Prostate gland (tissue), 2 donors: ENCODE measurements at regions not wholly inside any gene's neighbourhood (a gene's known extent, or its start where the extent isn't known, plus 50 kb on each side); places are given as distances from the start of the nearest gene placed in this dataset.
"Not testable (repeated sequence)": the region's sequence is repeated elsewhere in the genome, so short reads cannot be mapped to it uniquely, and the experiment has no call there.

ENCODE experiments used
- DNase-seq: peaks from one replicate; pipeline ENCODE4 v3.0.0-alpha.2; 2019; ENCODE audit warnings: low spot score
- H3K27ac ChIP-seq, 2 donors: fragments of 200-600 bp; sonication (generic); 2 replicates each; pipeline ENCODE4 v1.5.1; 2017 to 2019
- H3K27me3 ChIP-seq: fragments of 200-600 bp; sonication (generic); replicated peaks from 2 replicates; pipeline ENCODE4 v1.5.1; 2019; ENCODE audit not compliant: insufficient read depth
- H3K36me3 ChIP-seq, 2 donors: fragments of 200-600 bp; sonication (generic); 1 replicate in 1 of 2; 2 replicates in 1 of 2; pipeline versions ENCODE4 v1.5.1 to v1.8.1; 2017 to 2019
- H3K4me1 ChIP-seq: fragments of 200-600 bp; sonication (generic); replicated peaks from 2 replicates; pipeline ENCODE4 v1.5.1; 2019
- H3K4me3 ChIP-seq, 2 donors: fragments of 200-600 bp; sonication (generic); 2 replicates each; pipeline ENCODE4 v1.5.1; 2017 to 2019
- H3K9me3 ChIP-seq: fragments of 200-600 bp; sonication (generic); 2 replicates; pipeline ENCODE4 v1.5.1; 2017
- POLR2A ChIP-seq: fragments of 450-650 bp; IDR thresholded peaks from one replicate; pipeline ENCODE4 v1.6.1; 2016; ENCODE audit warnings: antibody characterized with exemption, mild to moderate bottlenecking
- POLR2AphosphoS5 ChIP-seq: sonication (generic); formaldehyde crosslinking; IDR thresholded peaks from one replicate; pipeline ENCODE4 v1.6.1; 2017; ENCODE audit warnings: antibody characterized with exemption
- WGBS: methylation state at CpG from one replicate; pipeline ENCODE4 v1.1.5; 2018; 5-methylcytosine and 5-hydroxymethylcytosine counted together
- intact Hi-C: fragments of 100-400 bp; cut with DNase I; formaldehyde crosslinking; loops from one replicate; pipeline ENCODE4 v1.14.2; 2022
- TF ChIP-seq, protein P1 (sequence below), 4 experiments: fragments of 200-600 bp in 2 of 4; fragments of 450-650 bp in 2 of 4; sonication (generic) in 2 of 4; IDR thresholded peaks; 1 replicate in 3 of 4; 2 replicates in 1 of 4; pipeline ENCODE4 v1.5.1; 2016 to 2019; ENCODE audit warnings: antibody characterized with exemption in 4 of 4, mild to moderate bottlenecking in 2 of 4, moderate library complexity in 2 of 4

DNA sequence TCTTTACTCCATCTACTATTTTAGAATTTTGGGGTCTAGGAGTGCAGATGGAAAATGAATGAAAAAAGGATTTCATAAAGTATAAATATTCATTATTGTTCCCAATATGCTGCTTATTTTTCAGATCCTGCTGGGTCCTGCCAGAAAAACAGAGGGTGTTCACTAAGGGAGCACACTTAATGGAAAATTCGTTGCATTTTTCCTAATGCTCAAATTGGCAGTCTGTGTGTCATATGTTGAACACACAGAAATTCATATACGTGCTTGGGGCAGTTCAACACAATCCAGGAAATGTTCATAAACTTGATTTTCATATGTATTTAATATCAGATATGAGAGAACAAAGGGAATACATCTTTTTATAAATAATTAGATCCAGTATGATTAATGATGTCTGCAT, 1019.4 kb downstream of the EPHA7 start:
- intact Hi-C loops: no loop called here
- 79% methylated on average over 2 of the region's 2 CpGs for WGBS
- Histone ChIP-seq H3K9me3 (no peaks in the 10 kb centered on the region), H3K4me1 (no peaks in the 10 kb centered on the region), H3K4me3 (no peak overlapping the region), H3K27me3 (no peaks in the 10 kb centered on the region), H3K27ac (no peak overlapping the region), H3K36me3 (no peaks in the 10 kb centered on the region)
- no peak for DNase-seq
- TF ChIP-seq POLR2A (no peak), POLR2AphosphoS5 (no peak)
- TF ChIP-seq, protein P1, sequence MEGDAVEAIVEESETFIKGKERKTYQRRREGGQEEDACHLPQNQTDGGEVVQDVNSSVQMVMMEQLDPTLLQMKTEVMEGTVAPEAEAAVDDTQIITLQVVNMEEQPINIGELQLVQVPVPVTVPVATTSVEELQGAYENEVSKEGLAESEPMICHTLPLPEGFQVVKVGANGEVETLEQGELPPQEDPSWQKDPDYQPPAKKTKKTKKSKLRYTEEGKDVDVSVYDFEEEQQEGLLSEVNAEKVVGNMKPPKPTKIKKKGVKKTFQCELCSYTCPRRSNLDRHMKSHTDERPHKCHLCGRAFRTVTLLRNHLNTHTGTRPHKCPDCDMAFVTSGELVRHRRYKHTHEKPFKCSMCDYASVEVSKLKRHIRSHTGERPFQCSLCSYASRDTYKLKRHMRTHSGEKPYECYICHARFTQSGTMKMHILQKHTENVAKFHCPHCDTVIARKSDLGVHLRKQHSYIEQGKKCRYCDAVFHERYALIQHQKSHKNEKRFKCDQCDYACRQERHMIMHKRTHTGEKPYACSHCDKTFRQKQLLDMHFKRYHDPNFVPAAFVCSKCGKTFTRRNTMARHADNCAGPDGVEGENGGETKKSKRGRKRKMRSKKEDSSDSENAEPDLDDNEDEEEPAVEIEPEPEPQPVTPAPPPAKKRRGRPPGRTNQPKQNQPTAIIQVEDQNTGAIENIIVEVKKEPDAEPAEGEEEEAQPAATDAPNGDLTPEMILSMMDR (IDR thresholded peaks at IDR 0.05): no peak

DNA sequence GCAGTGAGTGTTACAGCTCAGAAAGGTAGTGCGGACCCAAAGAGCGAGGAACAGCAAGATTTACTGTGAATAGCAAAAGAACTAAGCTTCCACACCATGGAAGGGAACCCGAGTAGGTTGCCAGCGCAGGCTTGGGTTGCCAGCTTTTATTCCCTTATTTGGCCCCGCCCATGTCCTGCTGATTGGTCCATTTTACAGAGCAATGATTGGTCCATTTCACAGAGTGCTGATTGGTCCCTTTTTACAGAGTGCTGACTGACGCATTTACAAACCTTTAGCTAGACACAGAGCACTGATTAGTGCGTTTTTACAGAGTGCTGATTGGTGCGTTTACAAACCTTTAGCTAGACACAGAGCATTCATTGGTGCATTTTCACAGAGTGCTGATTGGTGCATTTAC, 1030.7 kb downstream of the EPHA7 start:
- DNase-seq, H3K4me1 ChIP-seq, intact Hi-C loops, H3K27me3 ChIP-seq, H3K36me3 ChIP-seq, H3K27ac ChIP-seq, H3K4me3 ChIP-seq, H3K9me3 ChIP-seq: not testable (repeated sequence)
- WGBS: 97% methylated on average over 8 of the region's 8 CpGs

DNA sequence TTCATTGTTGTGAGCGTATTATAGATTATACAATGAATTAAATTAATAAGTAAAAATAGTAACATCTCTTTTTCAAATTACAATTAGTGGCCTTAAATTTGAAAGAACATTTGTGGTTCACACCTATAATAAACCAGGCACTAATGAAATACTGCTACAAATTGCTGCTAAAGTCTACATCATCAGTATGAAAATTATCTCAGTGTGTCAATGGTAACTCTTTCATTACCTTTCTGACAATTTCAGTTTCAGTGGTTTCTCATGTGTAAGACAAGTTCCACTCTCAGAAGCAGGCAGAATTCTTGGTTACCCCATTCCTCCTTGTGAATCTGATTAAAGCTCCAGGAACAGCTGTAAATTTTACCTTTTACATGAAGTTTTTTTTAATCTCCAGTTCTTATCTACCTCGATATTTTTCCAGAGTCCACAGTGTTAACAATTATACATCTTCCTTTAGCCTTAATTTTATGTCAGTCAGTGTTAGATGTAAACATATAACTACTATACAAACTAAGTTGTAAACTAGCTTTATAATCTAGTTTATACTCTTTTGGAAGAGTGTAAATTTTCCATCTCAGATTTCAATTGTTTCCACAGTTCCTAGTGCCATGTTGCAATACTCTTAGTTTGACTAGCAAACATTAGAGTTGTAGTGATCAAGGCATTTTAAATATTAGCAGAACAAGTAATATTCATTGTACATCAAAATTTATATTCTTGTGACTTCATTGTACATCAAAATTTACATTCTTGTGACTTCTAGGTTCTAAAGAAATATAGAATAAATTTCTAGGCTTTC, 1038.4 kb downstream of the EPHA7 start:
- DNase-seq: no peak
- Histone ChIP-seq H3K4me1 (no peaks in the 10 kb centered on the region), H3K27me3 (no peaks in the 10 kb centered on the region), H3K27ac (no peak overlapping the region), H3K4me3 (no peak overlapping the region), H3K36me3 (no peaks in the 10 kb centered on the region), H3K9me3 (no peaks in the 10 kb centered on the region)
- WGBS: 70% methylated on average over 2 of the region's 2 CpGs
- intact Hi-C loops: no loop called here
- TF ChIP-seq, protein P1 (IDR thresholded peaks at IDR 0.05): no peak
- no peak for TF ChIP-seq POLR2A
- TF ChIP-seq POLR2AphosphoS5: no peak

DNA sequence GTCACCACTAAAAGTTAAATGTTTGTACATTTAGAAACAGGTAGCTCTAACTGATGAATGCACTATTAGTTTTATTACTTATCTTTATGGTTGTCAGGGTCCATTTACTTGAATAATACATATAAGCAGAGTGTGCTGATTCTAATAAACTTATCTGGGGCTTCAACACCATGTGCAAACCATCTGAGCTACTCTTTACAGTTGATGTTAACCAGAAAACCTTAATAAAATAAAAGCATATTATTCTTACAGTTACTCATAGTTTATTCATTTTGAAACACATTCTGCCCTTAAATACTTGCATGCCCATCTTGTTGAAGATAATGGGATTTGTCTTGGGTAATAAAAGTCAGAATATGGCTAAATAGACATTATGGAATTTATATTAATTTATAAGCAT, 1042.2 kb downstream of the EPHA7 start:
- no peaks in the 10 kb centered on the region for H3K27me3 ChIP-seq
- H3K9me3 ChIP-seq: no peaks in the 10 kb centered on the region
- no peak overlapping the region for H3K27ac ChIP-seq
- H3K36me3 ChIP-seq: no peaks in the 10 kb centered on the region
- intact Hi-C loops: no loop called here
- TF ChIP-seq, protein P1 (IDR thresholded peaks at IDR 0.05): no peak
- TF ChIP-seq POLR2A (no peak), POLR2AphosphoS5 (no peak)
- no peaks in the 10 kb centered on the region for H3K4me1 ChIP-seq
- H3K4me3 ChIP-seq: no peak overlapping the region
- no peak for DNase-seq

DNA sequence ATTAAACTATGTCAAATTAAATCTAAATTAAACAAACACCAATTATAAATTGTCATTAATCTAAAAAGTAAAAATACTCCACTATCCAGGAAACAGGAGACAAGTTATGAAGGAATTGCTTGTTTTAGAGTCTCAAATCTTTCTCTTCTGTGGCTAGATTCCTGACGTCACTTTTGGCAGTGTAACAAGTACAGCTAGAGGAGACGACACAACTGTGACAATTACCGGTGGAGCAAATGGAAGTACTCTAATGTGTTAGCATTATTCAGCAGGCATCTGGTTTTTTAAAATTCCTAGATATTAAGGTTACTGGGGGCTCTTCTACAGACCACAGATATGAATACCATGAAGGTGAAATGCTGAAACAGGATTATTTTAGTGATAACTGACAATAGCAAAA, 1042.7 kb downstream of the EPHA7 start:
- WGBS: 17% methylated on average over 3 of the region's 3 CpGs
- no peaks in the 10 kb centered on the region for H3K9me3 ChIP-seq
- intact Hi-C loops: no loop called here
- H3K4me1 ChIP-seq: no peaks in the 10 kb centered on the region
- H3K27ac ChIP-seq: no peak overlapping the region
- DNase-seq: no peak
- no peaks in the 10 kb centered on the region for H3K27me3 ChIP-seq
- TF ChIP-seq POLR2AphosphoS5 (no peak), POLR2A (no peak)
- TF ChIP-seq, protein P1 (IDR thresholded peaks at IDR 0.05): no peak
- no peak overlapping the region for H3K4me3 ChIP-seq
- no peaks in the 10 kb centered on the region for H3K36me3 ChIP-seq
